HG02870 (cell line): ENCODE measurements at regions not wholly inside any gene's neighbourhood (a gene's known extent, or its start where the extent isn't known, plus 50 kb on each side); places are given as distances from the start of the nearest gene placed in this dataset.
"Not testable (repeated sequence)": the region's sequence is repeated elsewhere in the genome, so short reads cannot be mapped to it uniquely, and the experiment has no call there.

Experiments
- ATAC-seq: cut with Tn5 transposase; IDR thresholded peaks from one replicate; pipeline ENCODE4 v1.9.1; 2021; ENCODE audit warnings: mild to moderate bottlenecking, moderate library complexity; ENCODE audit not compliant: unreplicated experiment

GRCh38 chr12:33514893-33515292 is 75.3 kb upstream of the SYT10 start:
- no peak for ATAC-seq

GRCh38 chr12:33519566-33519965 is 79.9 kb upstream of the SYT10 start:
- no peak for ATAC-seq

- ATAC-seq: not testable (repeated sequence)
These were observed 81.1 kb upstream of the SYT10 start for GRCh38 chr12:33520505-33521302.

GRCh38 chr12:33529031-33529430 is 89.4 kb upstream of the SYT10 start:
- ATAC-seq: no peak

- no peak for ATAC-seq
These were observed 90.2 kb upstream of the SYT10 start for GRCh38 chr12:33529810-33530209.

GRCh38 chr12:33531261-33531660 is 91.6 kb upstream of the SYT10 start:
- ATAC-seq: no peak

GRCh38 chr12:33533527-33533926 is 93.9 kb upstream of the SYT10 start:
- ATAC-seq: no peak

GRCh38 chr12:33536431-33536830 is 96.8 kb upstream of the SYT10 start:
- no peak for ATAC-seq

- no peak for ATAC-seq
These were observed 106.4 kb upstream of the SYT10 start for GRCh38 chr12:33546004-33546403.

GRCh38 chr12:33547084-33547483 is 107.5 kb upstream of the SYT10 start:
- ATAC-seq: no peak

GRCh38 chr12:33550214-33550613 is 110.6 kb upstream of the SYT10 start:
- ATAC-seq: not testable (repeated sequence)

- no peak for ATAC-seq
These were observed 111.4 kb upstream of the SYT10 start for GRCh38 chr12:33551006-33551405.

GRCh38 chr12:33555128-33555527 is 115.5 kb upstream of the SYT10 start:
- ATAC-seq: no peak

GRCh38 chr12:33560653-33561208 is 121.1 kb upstream of the SYT10 start:
- no peak for ATAC-seq

GRCh38 chr12:33562401-33562800 is 122.8 kb upstream of the SYT10 start:
- ATAC-seq: no peak

GRCh38 chr12:33566403-33566802 is 126.8 kb upstream of the SYT10 start:
- no peak for ATAC-seq

GRCh38 chr12:33575346-33575745 is 135.7 kb upstream of the SYT10 start:
- ATAC-seq: no peak

GRCh38 chr12:33581613-33582122 is 142.0 kb upstream of the SYT10 start:
- no peak for ATAC-seq

- ATAC-seq: no peak
These were observed 147.0 kb upstream of the SYT10 start for GRCh38 chr12:33586576-33586975.

- ATAC-seq: no peak
These were observed 147.7 kb upstream of the SYT10 start for GRCh38 chr12:33587354-33587753.

- ATAC-seq: peak; percentile 62
These were observed 148.4 kb upstream of the SYT10 start for GRCh38 chr12:33587784-33588712.
